Karpas-422 (cell line): ENCODE measurements at regions not wholly inside any gene's neighbourhood (a gene's known extent, or its start where the extent isn't known, plus 50 kb on each side); places are given as distances from the start of the nearest gene placed in this dataset.

ENCODE experiments used
- DNase-seq: peaks from one replicate; pipeline ENCODE4 v3.0.0-alpha.2; 2015
- H2AFZ ChIP-seq: fragments of 200-600 bp; sonication (generic); 2 replicates; pipeline ENCODE4 v1.6.1; 2014; ENCODE audit warnings: antibody characterized with exemption, low read length, mixed read lengths
- H3K27ac ChIP-seq: fragments of 200-600 bp; sonication (generic); 2 replicates; pipeline ENCODE4 v1.5.1; 2014; ENCODE audit warnings: mild to moderate bottlenecking, low read length, moderate library complexity
- H3K27me3 ChIP-seq: fragments of 200-600 bp; sonication (generic); 2 replicates; pipeline ENCODE4 v1.6.1; 2014; ENCODE audit warnings: low read length, mixed read lengths
- H3K36me3 ChIP-seq: fragments of 200-600 bp; sonication (generic); 2 replicates; pipeline ENCODE4 v1.6.1; 2014; ENCODE audit warnings: low read length, mixed read lengths; ENCODE audit not compliant: insufficient read depth
- H3K4me1 ChIP-seq: fragments of 200-600 bp; sonication (generic); 2 replicates; pipeline ENCODE4 v1.6.1; 2014; ENCODE audit warnings: mild to moderate bottlenecking, low read length, mixed read lengths
- H3K4me2 ChIP-seq: fragments of 200-600 bp; sonication (generic); 2 replicates; pipeline ENCODE4 v1.6.1; 2014; ENCODE audit warnings: low read length, low read depth, mild to moderate bottlenecking; ENCODE audit not compliant: poor library complexity, severe bottlenecking
- H3K4me3 ChIP-seq: fragments of 200-600 bp; sonication (generic); 2 replicates; pipeline ENCODE4 v1.5.1; 2014; ENCODE audit warnings: mild to moderate bottlenecking, antibody characterized with exemption, low read length, mixed read lengths
- H3K79me2 ChIP-seq: fragments of 200-600 bp; sonication (generic); 2 replicates; pipeline ENCODE4 v1.6.1; 2014; ENCODE audit warnings: mild to moderate bottlenecking, low read length, mixed read lengths
- H3K9ac ChIP-seq: fragments of 200-600 bp; sonication (generic); 2 replicates; pipeline ENCODE4 v1.6.0; 2014; ENCODE audit warnings: low read length
- H3K9me2 ChIP-seq: fragments of 200-600 bp; sonication (generic), shearing (Covaris generic); replicated peaks from 2 replicates; pipeline ENCODE4 v1.6.0; 2014; ENCODE audit warnings: mild to moderate bottlenecking, low read length, moderate library complexity; ENCODE audit not compliant: insufficient read depth
- H3K9me3 ChIP-seq: fragments of 300-700, 200-600 bp; sonication (generic); 2 replicates; pipeline ENCODE4 v1.6.1; 2014; ENCODE audit warnings: low read length, mixed read lengths
- H4K20me1 ChIP-seq: fragments of 200-600 bp; sonication (generic); 2 replicates; pipeline ENCODE4 v1.6.1; 2014; ENCODE audit warnings: mild to moderate bottlenecking, antibody characterized with exemption, low read length, low read depth; ENCODE audit not compliant: insufficient read depth

- Histone ChIP-seq H4K20me1 (no peaks in the 10 kb centered on the region), H3K9me3 (no peaks in the 10 kb centered on the region), H3K4me1 (peaks cover 21% of the 10 kb centered on the region), H3K27me3 (0 out of 2 replicates have a peak, but pooled peaks cover 3% of the 10 kb centered on the region), H2AFZ (no peak overlapping the region), H3K4me3 (no peak overlapping the region), H3K79me2 (no peaks in the 10 kb centered on the region), H3K27ac (no peak overlapping the region), H3K9ac (no peak overlapping the region), H3K36me3 (no peaks in the 10 kb centered on the region), H3K9me2 (no peaks in the 10 kb centered on the region), H3K4me2 (no peak overlapping the region)
- no peak for DNase-seq
Observed at GRCh38 chr10:131420867-131421266, 109.3 kb upstream of the TCERG1L start.

DNA sequence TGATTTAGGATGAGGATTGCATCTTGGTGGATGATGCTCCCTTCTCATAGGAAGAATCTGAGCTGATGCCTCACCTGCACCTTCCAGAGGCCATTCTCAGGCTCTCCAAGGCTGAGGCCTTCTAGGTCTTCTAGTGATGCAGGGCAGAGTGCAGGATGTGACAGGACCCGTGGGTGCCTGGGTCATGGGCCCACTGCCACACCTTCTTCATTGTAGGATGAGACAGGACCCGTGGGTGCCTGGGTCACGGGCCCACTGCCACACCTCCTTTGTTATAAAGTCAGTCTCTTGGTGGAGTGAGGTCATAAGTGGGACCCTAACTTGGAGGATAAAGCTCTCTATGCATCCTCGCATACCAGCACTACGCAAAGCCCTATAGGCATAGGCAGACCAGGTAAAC, 109.9 kb upstream of the TCERG1L start:
- no peaks in the 10 kb centered on the region for H3K79me2 ChIP-seq

GRCh38 chr10:131422731-131423130, 111.2 kb upstream of the TCERG1L start:
- H3K36me3 ChIP-seq: no peaks in the 10 kb centered on the region

More for the DNA sequence above, 109.9 kb upstream of the TCERG1L start:
- H2AFZ ChIP-seq: no peak overlapping the region
- H4K20me1 ChIP-seq: no peaks in the 10 kb centered on the region
- no peak overlapping the region for H3K4me3 ChIP-seq
- H3K36me3 ChIP-seq: no peaks in the 10 kb centered on the region
- H3K9me3 ChIP-seq: no peaks in the 10 kb centered on the region
- H3K27ac ChIP-seq: no peak overlapping the region
- no peak overlapping the region for H3K9ac ChIP-seq
- 0 out of 2 replicates have a peak, but pooled peaks cover 3% of the 10 kb centered on the region for H3K27me3 ChIP-seq
- no peak for DNase-seq
- no peaks in the 10 kb centered on the region for H3K9me2 ChIP-seq
- no peak overlapping the region for H3K4me2 ChIP-seq
- peaks cover 21% of the 10 kb centered on the region for H3K4me1 ChIP-seq

GRCh38 chr10:131424053-131424452, 112.5 kb upstream of the TCERG1L start:
- Histone ChIP-seq H3K4me3 (no peak overlapping the region), H3K9me2 (no peaks in the 10 kb centered on the region), H3K36me3 (no peaks in the 10 kb centered on the region), H3K9me3 (no peaks in the 10 kb centered on the region), H3K27me3 (no peaks in the 10 kb centered on the region), H2AFZ (no peak overlapping the region), H3K4me2 (no peak overlapping the region), H3K9ac (no peak overlapping the region), H3K27ac (no peak overlapping the region), H4K20me1 (no peaks in the 10 kb centered on the region), H3K4me1 (peaks cover 6% of the 10 kb centered on the region), H3K79me2 (no peaks in the 10 kb centered on the region)
- DNase-seq: no peak

More at GRCh38 chr10:131422731-131423130, 111.2 kb upstream of the TCERG1L start:
- peaks cover 19% of the 10 kb centered on the region for H3K4me1 ChIP-seq
- H3K27ac ChIP-seq: no peak overlapping the region
- no peak overlapping the region for H3K4me3 ChIP-seq
- no peaks in the 10 kb centered on the region for H3K9me2 ChIP-seq
- no peaks in the 10 kb centered on the region for H3K27me3 ChIP-seq
- H3K79me2 ChIP-seq: no peaks in the 10 kb centered on the region
- H4K20me1 ChIP-seq: no peaks in the 10 kb centered on the region
- H3K9ac ChIP-seq: no peak overlapping the region
- no peak overlapping the region for H3K4me2 ChIP-seq
- no peak for DNase-seq
- H2AFZ ChIP-seq: no peak overlapping the region
- H3K9me3 ChIP-seq: no peaks in the 10 kb centered on the region

DNA sequence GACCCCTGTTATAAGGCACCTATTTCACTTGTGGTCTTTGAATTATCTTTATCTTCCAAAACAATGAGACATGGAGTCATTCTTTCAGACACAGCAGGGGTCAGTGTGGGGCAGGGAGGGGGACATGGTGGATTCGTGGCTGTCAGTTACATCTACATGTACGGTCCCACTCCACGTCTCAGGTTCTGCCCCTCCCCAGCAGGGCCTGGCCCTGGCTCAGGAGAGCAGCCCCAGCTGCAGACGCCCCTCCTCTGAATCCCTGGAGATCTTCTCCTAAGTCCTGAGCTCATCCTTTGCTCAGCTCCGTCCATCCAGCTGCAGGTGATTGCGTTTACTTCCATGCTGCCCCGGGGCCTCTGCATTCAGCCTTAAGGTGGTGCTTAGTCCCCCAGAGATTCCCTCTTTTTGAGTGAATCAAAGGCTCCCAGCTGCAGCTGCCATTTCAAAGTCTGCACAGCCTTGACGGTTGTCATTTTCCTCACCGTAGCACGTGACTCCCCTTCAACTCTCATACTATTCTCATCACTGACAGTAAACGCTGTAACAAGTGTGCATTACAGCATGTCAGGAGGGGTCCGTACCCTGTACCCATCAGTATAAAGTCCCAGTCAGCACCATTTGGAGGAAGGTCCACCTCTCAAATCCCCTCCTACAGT, 113.4 kb upstream of the TCERG1L start:
- Histone ChIP-seq H3K9me2 (no peaks in the 10 kb centered on the region), H3K4me2 (no peak overlapping the region), H2AFZ (no peak overlapping the region), H3K4me1 (no peaks in the 10 kb centered on the region), H3K9ac (no peak overlapping the region), H3K4me3 (no peak overlapping the region), H3K79me2 (no peaks in the 10 kb centered on the region), H3K27me3 (no peaks in the 10 kb centered on the region), H3K36me3 (no peaks in the 10 kb centered on the region), H3K27ac (no peak overlapping the region), H3K9me3 (no peaks in the 10 kb centered on the region), H4K20me1 (no peaks in the 10 kb centered on the region)
- DNase-seq: no peak

GRCh38 chr10:131425752-131426533, 114.4 kb upstream of the TCERG1L start:
- H3K27ac ChIP-seq: no peak overlapping the region
- H3K4me2 ChIP-seq: no peak overlapping the region
- no peaks in the 10 kb centered on the region for H3K9me2 ChIP-seq

GRCh38 chr10:131426534-131426898, 115.0 kb upstream of the TCERG1L start:
- Histone ChIP-seq H3K9me3 (no peaks in the 10 kb centered on the region), H3K9me2 (no peaks in the 10 kb centered on the region), H3K27me3 (no peaks in the 10 kb centered on the region), H3K9ac (no peak overlapping the region), H2AFZ (no peak overlapping the region), H3K4me3 (no peak overlapping the region), H3K36me3 (no peaks in the 10 kb centered on the region), H3K4me1 (no peaks in the 10 kb centered on the region), H3K4me2 (no peak overlapping the region), H3K27ac (no peak overlapping the region), H4K20me1 (no peaks in the 10 kb centered on the region), H3K79me2 (no peaks in the 10 kb centered on the region)
- DNase-seq: no peak

More at GRCh38 chr10:131425752-131426533, 114.4 kb upstream of the TCERG1L start:
- H2AFZ ChIP-seq: no peak overlapping the region
- no peak for DNase-seq
- no peaks in the 10 kb centered on the region for H3K27me3 ChIP-seq
- H3K36me3 ChIP-seq: no peaks in the 10 kb centered on the region
- no peaks in the 10 kb centered on the region for H3K9me3 ChIP-seq
- no peaks in the 10 kb centered on the region for H3K4me1 ChIP-seq
- H3K79me2 ChIP-seq: no peaks in the 10 kb centered on the region
- H4K20me1 ChIP-seq: no peaks in the 10 kb centered on the region
- no peak overlapping the region for H3K4me3 ChIP-seq
- no peak overlapping the region for H3K9ac ChIP-seq

DNA sequence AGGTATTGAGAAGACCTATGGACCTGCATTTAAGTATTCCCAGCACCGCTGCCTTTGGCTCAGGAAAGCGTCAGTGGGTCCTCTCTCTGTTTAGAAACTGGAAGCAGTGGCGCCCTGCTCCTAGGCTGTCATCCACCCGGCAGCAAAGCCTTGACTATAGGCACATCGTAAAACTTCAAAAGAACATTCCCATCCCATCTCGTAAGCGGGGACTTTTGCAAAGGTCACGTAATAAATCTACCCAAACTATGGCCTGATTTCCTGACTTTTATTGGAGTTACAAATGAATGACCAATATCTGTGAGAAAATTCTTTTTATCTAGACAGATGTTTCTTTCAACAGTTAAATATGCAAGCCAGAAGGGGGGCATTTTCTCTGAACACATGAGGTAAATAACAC, 115.8 kb upstream of the TCERG1L start:
- Histone ChIP-seq H3K36me3 (no peaks in the 10 kb centered on the region), H3K4me3 (no peak overlapping the region), H3K27ac (no peak overlapping the region), H2AFZ (no peak overlapping the region), H3K27me3 (no peaks in the 10 kb centered on the region), H3K79me2 (no peaks in the 10 kb centered on the region), H3K9me3 (no peaks in the 10 kb centered on the region), H3K4me2 (no peak overlapping the region), H3K9ac (no peak overlapping the region), H4K20me1 (no peaks in the 10 kb centered on the region), H3K4me1 (no peaks in the 10 kb centered on the region), H3K9me2 (no peaks in the 10 kb centered on the region)
- no peak for DNase-seq
